Neuronal stem cell (in vitro differentiated cells): ENCODE measurements at regions not wholly inside any gene's neighbourhood (a gene's known extent, or its start where the extent isn't known, plus 50 kb on each side); places are given as distances from the start of the nearest gene placed in this dataset.
A peak's percentile ranks its signal among the peaks of the same experiment; 100 is the strongest.

Experiments used
- DNase-seq: peaks from one replicate; pipeline ENCODE4 v3.0.0-alpha.2; 2013; ENCODE audit warnings: low spot score
- H2AFZ ChIP-seq: one replicate; pipeline ENCODE4 v1.6.1; 2013; ENCODE audit warnings: mild to moderate bottlenecking, low read length, inconsistent platforms
- H2AK5ac ChIP-seq: 2 replicates; pipeline ENCODE4 v1.6.1; 2013; ENCODE audit warnings: low read depth, mild to moderate bottlenecking, inconsistent platforms, low read length, moderate library complexity, mixed read lengths
- H2BK120ac ChIP-seq: 2 replicates; pipeline ENCODE4 v1.6.1; 2013; ENCODE audit warnings: low read depth, mild to moderate bottlenecking, inconsistent platforms, low read length, moderate library complexity, mixed read lengths
- H2BK12ac ChIP-seq: one replicate; pipeline ENCODE4 v1.6.1; 2013; ENCODE audit warnings: low read length, inconsistent platforms
- H2BK15ac ChIP-seq: 2 replicates; pipeline ENCODE4 v1.6.1; 2013; ENCODE audit warnings: mild to moderate bottlenecking, low read length, inconsistent platforms, mixed read lengths
- H2BK5ac ChIP-seq: one replicate; pipeline ENCODE4 v1.6.1; 2013; ENCODE audit warnings: inconsistent platforms, mild to moderate bottlenecking, low read length, moderate library complexity
- H3K14ac ChIP-seq: one replicate; pipeline ENCODE4 v1.6.1; 2013; ENCODE audit warnings: low read length, inconsistent platforms
- H3K18ac ChIP-seq: 2 replicates; pipeline ENCODE4 v1.6.1; 2013; ENCODE audit warnings: low read length, inconsistent platforms
- H3K23ac ChIP-seq: 2 replicates; pipeline ENCODE4 v1.6.1; 2013; ENCODE audit warnings: low read depth, mild to moderate bottlenecking, mixed read lengths, low read length, inconsistent platforms; ENCODE audit not compliant: poor library complexity
- H3K27ac ChIP-seq: replicated peaks from 3 replicates; pipeline ENCODE4 v1.5.1; 2013; ENCODE audit warnings: low read length, inconsistent platforms
- H3K27me3 ChIP-seq, 3 experiments: 2 replicates each; pipeline ENCODE4 v1.6.1; 2013; ENCODE audit warnings: low read length in 3 of 3, mild to moderate bottlenecking in 2 of 3, inconsistent platforms in 1 of 3, low read depth in 1 of 3, mixed read lengths in 1 of 3, moderate library complexity in 1 of 3; ENCODE audit not compliant: control insufficient read depth in 3 of 3, insufficient read depth in 3 of 3
- H3K36me3 ChIP-seq, 2 donors: replicated peaks in 1 of 2; 2 replicates each; pipeline ENCODE4 v1.6.1; 2013; ENCODE audit warnings: low read length in 2 of 2; ENCODE audit not compliant: control insufficient read depth in 2 of 2, insufficient read depth in 2 of 2
- H3K4ac ChIP-seq: 2 replicates; pipeline ENCODE4 v1.6.1; 2013; ENCODE audit warnings: inconsistent platforms, mild to moderate bottlenecking, low read length, moderate library complexity
- H3K4me1 ChIP-seq, 2 donors: 1 replicate in 1 of 2; 2 replicates in 1 of 2; pipeline ENCODE4 v1.6.1; 2013; ENCODE audit warnings: low read length in 2 of 2, low read depth in 1 of 2; ENCODE audit not compliant: control insufficient read depth in 2 of 2, insufficient read depth in 1 of 2
- H3K4me2 ChIP-seq: one replicate; pipeline ENCODE4 v1.6.1; 2013; ENCODE audit warnings: mild to moderate bottlenecking, low read length, inconsistent platforms; ENCODE audit not compliant: insufficient read depth, poor library complexity, severe bottlenecking
- H3K4me3 ChIP-seq, 2 donors: 2 replicates each; pipeline ENCODE4 v1.5.1; 2013; ENCODE audit warnings: low read length in 2 of 2, mild to moderate bottlenecking in 2 of 2, inconsistent platforms in 1 of 2, moderate library complexity in 1 of 2
- H3K79me1 ChIP-seq: one replicate; pipeline ENCODE4 v1.6.1; 2013; ENCODE audit warnings: low read depth, mild to moderate bottlenecking, inconsistent platforms, low read length, moderate library complexity
- H3K9ac ChIP-seq: one replicate; pipeline ENCODE4 v1.6.1; 2013; ENCODE audit warnings: mild to moderate bottlenecking, low read depth, low read length, inconsistent platforms; ENCODE audit not compliant: poor library complexity
- H3K9me3 ChIP-seq, 2 donors: replicated peaks in 1 of 2; 2 replicates each; pipeline versions ENCODE3 to v1.6.1; 2013; ENCODE audit warnings: low read length in 2 of 2, mild to moderate bottlenecking in 2 of 2, inconsistent platforms in 1 of 2, low read depth in 1 of 2, mixed read lengths in 1 of 2, moderate library complexity in 1 of 2; ENCODE audit not compliant: control insufficient read depth in 2 of 2, insufficient read depth in 1 of 2
- H4K8ac ChIP-seq: one replicate; pipeline ENCODE4 v1.6.1; 2013; ENCODE audit warnings: low read depth, mild to moderate bottlenecking, inconsistent platforms, low read length, moderate library complexity
- H4K91ac ChIP-seq: one replicate; pipeline ENCODE4 v1.6.1; 2013; ENCODE audit warnings: low read length, low read depth, mild to moderate bottlenecking, inconsistent platforms; ENCODE audit not compliant: poor library complexity
- WGBS, 2 donors: extraction: QIAGEN DNeasy Blood & Tissue Kit; methylation state at CpG; one replicate each; pipeline ENCODE4 v1.1.7; 2013; ENCODE audit warnings: missing lambda C conversion rate in 2 of 2, mixed read lengths in 1 of 2; ENCODE audit not compliant: insufficient read length in 2 of 2, insufficient replicate concordance in 1 of 2; ENCODE audit errors: extremely low coverage in 2 of 2; 5-methylcytosine and 5-hydroxymethylcytosine counted together

DNA sequence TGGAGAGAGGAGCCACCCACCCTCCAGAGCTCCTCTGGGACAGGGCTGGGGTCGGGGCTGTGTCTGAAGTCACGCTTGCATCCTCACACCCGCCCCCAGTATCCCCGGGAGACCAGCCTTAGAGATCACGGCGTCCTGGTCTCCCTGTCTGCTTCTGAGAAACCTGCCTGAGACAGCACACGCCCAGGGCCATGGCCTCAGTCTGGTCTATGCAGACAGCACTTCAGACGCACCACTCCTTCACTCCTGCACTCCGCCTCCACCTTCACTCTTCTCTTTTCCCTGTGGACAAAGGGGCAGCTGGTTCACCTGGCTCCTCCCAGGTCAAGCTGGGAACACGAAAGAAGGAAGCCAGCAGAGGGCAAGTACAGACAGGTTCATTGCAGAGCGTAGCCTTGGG lies 248.0 kb upstream of the GSE1 start:
- no peak overlapping the region for H3K27ac ChIP-seq
- no peak overlapping the region for H2BK5ac ChIP-seq
- no peak overlapping the region for H3K4me2 ChIP-seq
- no peak overlapping the region for H2BK120ac ChIP-seq
- H4K91ac ChIP-seq, result no peak overlapping the region
- H2AFZ ChIP-seq, result no peak overlapping the region
- no peak overlapping the region for H3K14ac ChIP-seq
- no peak overlapping the region for H2BK12ac ChIP-seq
- no peaks in the 10 kb centered on the region for H3K36me3 ChIP-seq
- peak overlapping the region; percentile 30 for H3K9ac ChIP-seq
- H3K4me1 ChIP-seq, result peaks cover 5 to 15% of the 10 kb centered on the region in 2 donors
- peak overlapping the region; percentile 89 for H3K18ac ChIP-seq
- H3K79me1 ChIP-seq, result peaks cover 2% of the 10 kb centered on the region
- H3K27me3 ChIP-seq, result peaks cover 0 to 2% (median 0%) of the 10 kb centered on the region in 3 experiments
- H3K4me3 ChIP-seq, result no peak overlapping the region
- H3K9me3 ChIP-seq, result peaks cover 0 to 5% of the 10 kb centered on the region in 2 donors
- no peak overlapping the region for H3K4ac ChIP-seq
- peak overlapping the region; percentile 21 for H4K8ac ChIP-seq
- DNase-seq, result no peak
- H3K23ac ChIP-seq, result peak overlapping the region; percentile 69
- WGBS, 2 donors, result no CpG with 5 or more reads among the region's 11 CpGs
- peak overlapping the region; percentile 72 for H2AK5ac ChIP-seq
- H2BK15ac ChIP-seq, result peak overlapping the region; percentile 10

GRCh38 chr16:85366031-85366763 lies 246.9 kb upstream of the GSE1 start:
- H3K14ac ChIP-seq, result no peak overlapping the region
- peaks cover 0 to 2% (median 0%) of the 10 kb centered on the region in 3 experiments for H3K27me3 ChIP-seq
- peak overlapping the region; percentile 31 for H2BK5ac ChIP-seq
- WGBS, 2 donors, result no CpG with 5 or more reads among the region's 22 CpGs
- H3K4ac ChIP-seq, result no peak overlapping the region
- H2BK12ac ChIP-seq, result no peak overlapping the region
- peak overlapping the region; percentile 70 for H3K18ac ChIP-seq
- no peak overlapping the region for H2AFZ ChIP-seq
- peak overlapping the region; percentile 0 for H2AK5ac ChIP-seq
- H3K9ac ChIP-seq, result no peak overlapping the region
- no peak overlapping the region for H2BK120ac ChIP-seq
- H3K23ac ChIP-seq, result peak overlapping the region; percentile 26
- H3K79me1 ChIP-seq, result peaks cover 2% of the 10 kb centered on the region
- H3K36me3 ChIP-seq, result no peaks in the 10 kb centered on the region
- H2BK15ac ChIP-seq, result no peak overlapping the region
- H3K27ac ChIP-seq, result no peak overlapping the region
- H4K8ac ChIP-seq, result no peak overlapping the region
- DNase-seq, result no peak
- H4K91ac ChIP-seq, result no peak overlapping the region
- peaks cover 0 to 5% of the 10 kb centered on the region in 2 donors for H3K9me3 ChIP-seq
- H3K4me1 ChIP-seq, result peaks cover 5 to 18% of the 10 kb centered on the region in 2 donors
- no peak overlapping the region for H3K4me3 ChIP-seq
- no peak overlapping the region for H3K4me2 ChIP-seq

DNA sequence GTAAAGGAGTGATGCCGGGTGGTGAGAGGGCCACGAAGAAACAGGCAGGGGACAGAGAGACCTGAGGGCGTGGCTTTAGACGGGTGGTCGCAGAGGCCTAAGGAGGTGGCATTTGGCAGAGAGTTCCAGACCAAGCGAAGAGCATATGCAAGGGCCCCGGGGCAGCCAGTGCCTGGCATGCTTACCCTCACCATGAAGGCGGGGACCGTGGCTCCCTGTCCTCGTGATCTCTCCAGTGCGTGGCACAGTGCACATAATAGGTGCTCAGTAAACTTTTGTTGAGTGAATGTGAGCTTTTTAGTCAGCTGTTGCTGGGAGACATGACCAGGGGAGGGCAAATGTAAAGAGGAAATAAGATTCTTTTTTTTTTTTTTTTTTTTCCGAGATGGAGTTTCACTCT lies 245.6 kb upstream of the GSE1 start:
- H4K91ac ChIP-seq, result no peak overlapping the region
- H2BK120ac ChIP-seq, result no peak overlapping the region
- peaks cover 0 to 2% (median 0%) of the 10 kb centered on the region in 3 experiments for H3K27me3 ChIP-seq
- no peak overlapping the region for H3K14ac ChIP-seq
- no peak for DNase-seq
- peak overlapping the region; percentile 58 for H2AK5ac ChIP-seq
- no peak overlapping the region for H2BK15ac ChIP-seq
- H2BK12ac ChIP-seq, result no peak overlapping the region
- no peaks in the 10 kb centered on the region for H3K36me3 ChIP-seq
- H2AFZ ChIP-seq, result no peak overlapping the region
- no peak overlapping the region for H3K4ac ChIP-seq
- no peak overlapping the region for H4K8ac ChIP-seq
- no peak overlapping the region for H3K27ac ChIP-seq
- H3K18ac ChIP-seq, result no peak overlapping the region
- H3K79me1 ChIP-seq, result peaks cover 2% of the 10 kb centered on the region
- no CpG with 5 or more reads among the region's 12 CpGs for WGBS, 2 donors
- H3K9ac ChIP-seq, result no peak overlapping the region
- no peak overlapping the region for H3K4me2 ChIP-seq
- H3K23ac ChIP-seq, result no peak overlapping the region
- peaks cover 0 to 5% of the 10 kb centered on the region in 2 donors for H3K9me3 ChIP-seq
- no peak overlapping the region for H2BK5ac ChIP-seq
- H3K4me1 ChIP-seq, result peaks cover 5 to 18% of the 10 kb centered on the region in 2 donors
- no peak overlapping the region for H3K4me3 ChIP-seq

DNA sequence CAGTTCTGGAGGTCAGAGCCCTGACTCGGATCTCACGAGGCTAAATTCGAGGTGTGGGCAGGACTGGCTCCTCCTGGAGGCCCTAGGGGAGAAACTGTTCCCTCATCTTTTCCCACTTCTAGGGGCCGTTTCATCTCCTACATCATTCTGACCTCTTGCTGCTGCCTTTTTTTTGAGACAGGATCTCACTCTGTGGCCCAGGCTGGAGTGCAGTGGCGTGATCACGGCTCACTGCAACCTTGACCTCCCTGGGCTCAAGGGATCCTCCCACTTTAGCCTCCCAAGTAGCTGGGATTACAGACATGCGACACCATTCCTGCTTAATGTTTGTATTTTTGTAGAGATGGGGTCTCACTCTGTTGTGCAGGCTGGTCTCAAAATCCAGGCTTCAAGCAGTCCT lies 244.1 kb upstream of the GSE1 start:
- Histone ChIP-seq H3K4me2 (no peak overlapping the region), H3K4me3 (no peak overlapping the region), H3K9me3 (peaks cover 2 to 5% of the 10 kb centered on the region in 2 donors), H2BK15ac (no peak overlapping the region), H3K9ac (no peak overlapping the region), H3K14ac (no peak overlapping the region), H3K79me1 (peaks cover 5% of the 10 kb centered on the region), H2AK5ac (no peak overlapping the region), H2BK12ac (no peak overlapping the region), H3K36me3 (no peaks in the 10 kb centered on the region), H2BK120ac (no peak overlapping the region), H2BK5ac (no peak overlapping the region), H3K4me1 (peaks cover 8 to 18% of the 10 kb centered on the region in 2 donors), H4K8ac (no peak overlapping the region), H4K91ac (no peak overlapping the region), H3K27me3 (peaks cover 0 to 2% (median 0%) of the 10 kb centered on the region in 3 experiments), H3K23ac (no peak overlapping the region), H3K18ac (no peak overlapping the region), H3K27ac (no peak overlapping the region), H2AFZ (no peak overlapping the region), H3K4ac (no peak overlapping the region)
- no peak for DNase-seq
- WGBS, 2 donors, result no CpG with 5 or more reads among the region's 7 CpGs
